SK-N-SH (cell line): ENCODE measurements at regions not wholly inside any gene's neighbourhood (a gene's known extent, or its start where the extent isn't known, plus 50 kb on each side); places are given as distances from the start of the nearest gene placed in this dataset.

Experiments
- CTCF ChIA-PET: fragments of 300-600, 350-600 bp; formaldehyde crosslinking; extraction: SDS; loops from one replicate; lab custom pipeline; 2021; lab: Yijun Ruan, JAX
- POLR2A ChIA-PET: fragments of 350-600 bp; sonication (Branson Sonifier 250); formaldehyde crosslinking; extraction: SDS; loops from one replicate; lab custom pipeline; 2020; ENCODE audit warnings: antibody characterized with exemption, inconsistent platforms; lab: Yijun Ruan, JAX
- DNase-seq: peaks from one replicate; pipeline ENCODE4 v3.0.0; 2012
- H2AFZ ChIP-seq: fragments of 200-600 bp; sonication (generic); 2 replicates; pipeline ENCODE4 v1.8.1; 2016; ENCODE audit warnings: antibody characterized with exemption, mild to moderate bottlenecking, low read depth
- H3F3A ChIP-seq: fragments of 200-600 bp; sonication (generic); replicated peaks from 2 replicates; pipeline ENCODE3; 2016; ENCODE audit warnings: antibody characterized with exemption, mild to moderate bottlenecking; ENCODE audit not compliant: insufficient read depth
- H3K27ac ChIP-seq, 2 experiments: fragments of 200-500 bp in 1 of 2; fragments of 200-600 bp in 1 of 2; sonication (Bioruptor generic) in 1 of 2; sonication (generic), shearing (Covaris generic) in 1 of 2; 2 replicates each; pipeline versions ENCODE4 v1.5.1 to v1.6.1; 2014 to 2016; ENCODE audit warnings: low read depth in 2 of 2, inconsistent platforms in 1 of 2, low read length in 1 of 2, mild to moderate bottlenecking in 1 of 2, mixed read lengths in 1 of 2
- H3K27me3 ChIP-seq: fragments of 200-600 bp; sonication (generic), shearing (Covaris generic); 2 replicates; pipeline ENCODE4 v1.6.1; 2016; ENCODE audit warnings: mixed run types; ENCODE audit not compliant: insufficient read depth
- H3K36me3 ChIP-seq, 2 experiments: fragments of 200-500 bp in 1 of 2; fragments of 200-600 bp in 1 of 2; sonication (Bioruptor generic) in 1 of 2; sonication (generic) in 1 of 2; replicated peaks in 1 of 2; 2 replicates each; pipeline versions ENCODE3 to v1.5.1; 2014 to 2016; ENCODE audit warnings: low read length in 1 of 2, mild to moderate bottlenecking in 1 of 2; ENCODE audit not compliant: insufficient read depth in 2 of 2, control insufficient read depth in 1 of 2
- H3K4me1 ChIP-seq, 2 experiments: fragments of 200-500 bp in 1 of 2; fragments of 200-600 bp in 1 of 2; sonication (Bioruptor generic) in 1 of 2; sonication (generic), shearing (Covaris generic) in 1 of 2; 2 replicates each; pipeline versions ENCODE4 v1.5.1 to v1.6.1; 2014 to 2016; ENCODE audit warnings: low read depth in 1 of 2, low read length in 1 of 2, mixed run types in 1 of 2; ENCODE audit not compliant: insufficient read depth in 2 of 2, control insufficient read depth in 1 of 2
- H3K4me2 ChIP-seq: fragments of 200-600 bp; sonication (generic), shearing (Covaris generic); 2 replicates; pipeline ENCODE4 v1.6.1; 2017; ENCODE audit warnings: mixed run types
- H3K4me3 ChIP-seq, 2 experiments: fragments of 200-500 bp in 1 of 2; fragments of 200-600 bp in 1 of 2; sonication (Bioruptor generic) in 1 of 2; sonication (generic), shearing (Covaris generic) in 1 of 2; 2 replicates each; pipeline versions ENCODE4 v1.5.1 to v1.8.1; 2014 to 2016; ENCODE audit warnings: low read depth in 2 of 2, inconsistent platforms in 1 of 2, low read length in 1 of 2, mild to moderate bottlenecking in 1 of 2, mixed read lengths in 1 of 2, moderate library complexity in 1 of 2
- H3K79me2 ChIP-seq: fragments of 200-600 bp; sonication (generic); 2 replicates; pipeline ENCODE4 v1.8.1; 2017; ENCODE audit warnings: mild to moderate bottlenecking; ENCODE audit not compliant: insufficient read depth
- H3K9ac ChIP-seq: fragments of 200-600 bp; sonication (generic); 2 replicates; pipeline ENCODE4 v1.6.1; 2017; ENCODE audit warnings: mixed run types
- H3K9me2 ChIP-seq: fragments of 200-600 bp; sonication (generic); 2 replicates; pipeline ENCODE4 v1.6.1; 2017; ENCODE audit warnings: mixed run types
- H3K9me3 ChIP-seq: fragments of 200-600 bp; sonication (generic); 2 replicates; pipeline ENCODE4 v1.6.1; 2017; ENCODE audit warnings: mixed run types, mild to moderate bottlenecking, moderate library complexity
- H4K20me1 ChIP-seq: fragments of 200-600 bp; sonication (generic); 2 replicates; pipeline ENCODE4 v1.6.1; 2017; ENCODE audit warnings: mild to moderate bottlenecking, mixed run types; ENCODE audit not compliant: insufficient read depth
- ELF1 ChIP-seq: IDR thresholded peaks from 2 replicates; pipeline ENCODE4 v1.4.0; 2012
- EZH2phosphoT487 ChIP-seq: fragments of 200-600 bp; sonication (generic); IDR thresholded peaks from 2 replicates; pipeline ENCODE4 v1.6.1; 2017; ENCODE audit warnings: low read depth, mixed run types, mild to moderate bottlenecking, antibody characterized with exemption, moderate library complexity, borderline replicate concordance
- FOXJ3 ChIP-seq: sonication (generic); formaldehyde crosslinking; IDR thresholded peaks from 2 replicates; pipeline ENCODE4 v1.5.1; 2020; ENCODE audit warnings: mild to moderate bottlenecking, missing genetic modification reagents
- FOXM1 ChIP-seq: IDR thresholded peaks from 2 replicates; pipeline ENCODE4 v1.4.0; 2012; ENCODE audit warnings: low read depth, mild to moderate bottlenecking
- MEF2A ChIP-seq: IDR thresholded peaks from 2 replicates; pipeline ENCODE4 v1.4.0; 2012; ENCODE audit warnings: low read depth, borderline replicate concordance
- MXI1 ChIP-seq: IDR thresholded peaks from 2 replicates; pipeline ENCODE4 v1.6.1; 2012; ENCODE audit warnings: mild to moderate bottlenecking, low read depth, low read length, improper control_type of control experiment
- POLR2AphosphoS5 ChIP-seq: IDR thresholded peaks from 2 replicates; pipeline ENCODE4 v1.6.1; 2012; ENCODE audit warnings: low read depth, low read length
- RFX5 ChIP-seq: IDR thresholded peaks from 2 replicates; pipeline ENCODE4 v1.6.1; 2012; ENCODE audit warnings: mild to moderate bottlenecking, improper control_type of control experiment, low read length
- SMC3 ChIP-seq: IDR thresholded peaks from 2 replicates; pipeline ENCODE4 v1.6.1; 2012; ENCODE audit warnings: low read depth, low read length, improper control_type of control experiment
- TCF12 ChIP-seq: IDR thresholded peaks from 2 replicates; pipeline ENCODE4 v1.4.0; 2012
- TEAD4 ChIP-seq: IDR thresholded peaks from 2 replicates; pipeline ENCODE4 v1.4.0; 2012; ENCODE audit warnings: mild to moderate bottlenecking, borderline replicate concordance; ENCODE audit not compliant: insufficient read depth
- YY1 ChIP-seq: IDR thresholded peaks from 2 replicates; pipeline ENCODE4 v1.4.0; 2012; ENCODE audit warnings: low read depth, mild to moderate bottlenecking
- WGBS: methylation state at CpG from one replicate; pipeline ENCODE4 v1.1.6; 2017; ENCODE audit warnings: low lambda C conversion rate; 5-methylcytosine and 5-hydroxymethylcytosine counted together
- TF ChIP-seq, protein P1 (sequence below): IDR thresholded peaks from 2 replicates; pipeline ENCODE4 v1.4.0; 2012; ENCODE audit warnings: low read depth
- TF ChIP-seq, protein P2 (sequence below): fragments of 150-350 bp; IDR thresholded peaks from 2 replicates; pipeline ENCODE4 v1.6.1; 2017; ENCODE audit warnings: antibody characterized with exemption, low read length, low read depth, borderline replicate concordance

GRCh38 chr7:18416988-18417387 lies 78.6 kb upstream of the HDAC9 start:
- CTCF ChIA-PET, result interaction anchor here (1.1 kb wide), 1 partner anchor 16 kb away, joined by 3 read pairs; no protein-coding TSS in a partner anchor
- 68% methylated on average over 3 of the region's 3 CpGs for WGBS
- DNase-seq, result no peak

GRCh38 chr7:18419456-18419855 lies 76.1 kb upstream of the HDAC9 start:
- CTCF ChIA-PET, result no interaction called here
- Histone ChIP-seq H3K9me2 (no peaks in the 10 kb centered on the region), H3K9ac (no peak overlapping the region), H3K4me2 (no peak overlapping the region), H3K79me2 (no peaks in the 10 kb centered on the region), H3K27me3 (no peaks in the 10 kb centered on the region), H2AFZ (no peak overlapping the region; the same call in 1 of the 2 replicates), H3K4me3 (no peak overlapping the region), H3K9me3 (no peaks in the 10 kb centered on the region), H3K27ac (no peak overlapping the region), H3K4me1 (peaks cover 6 to 9% of the 10 kb centered on the region in 2 experiments; a peak in 3 of 4 replicates), H4K20me1 (no peaks in the 10 kb centered on the region), H3K36me3 (no peaks in the 10 kb centered on the region), H3F3A (no peaks in the 10 kb centered on the region)
- TF ChIP-seq POLR2AphosphoS5 (no peak), ELF1 (no peak), TCF12 (no peak), RFX5 (no peak), FOXJ3 (CRISPR knock-in tag) (no peak), YY1 (no peak), MEF2A (no peak)
- TF ChIP-seq, protein P1, sequence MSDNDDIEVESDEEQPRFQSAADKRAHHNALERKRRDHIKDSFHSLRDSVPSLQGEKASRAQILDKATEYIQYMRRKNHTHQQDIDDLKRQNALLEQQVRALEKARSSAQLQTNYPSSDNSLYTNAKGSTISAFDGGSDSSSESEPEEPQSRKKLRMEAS, result no peak
- TF ChIP-seq, protein P2, sequence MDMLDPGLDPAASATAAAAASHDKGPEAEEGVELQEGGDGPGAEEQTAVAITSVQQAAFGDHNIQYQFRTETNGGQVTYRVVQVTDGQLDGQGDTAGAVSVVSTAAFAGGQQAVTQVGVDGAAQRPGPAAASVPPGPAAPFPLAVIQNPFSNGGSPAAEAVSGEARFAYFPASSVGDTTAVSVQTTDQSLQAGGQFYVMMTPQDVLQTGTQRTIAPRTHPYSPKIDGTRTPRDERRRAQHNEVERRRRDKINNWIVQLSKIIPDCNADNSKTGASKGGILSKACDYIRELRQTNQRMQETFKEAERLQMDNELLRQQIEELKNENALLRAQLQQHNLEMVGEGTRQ, result no peak
- POLR2A ChIA-PET, result no interaction called here
- 87% methylated on average over 3 of the region's 3 CpGs for WGBS
- DNase-seq, result no peak

More at GRCh38 chr7:18416988-18417387, 78.6 kb upstream of the HDAC9 start:
- Histone ChIP-seq H3K9me2 (no peaks in the 10 kb centered on the region), H3K27ac (no peak overlapping the region), H3K27me3 (no peaks in the 10 kb centered on the region), H3K4me1 (peaks cover 6 to 9% of the 10 kb centered on the region in 2 experiments; a peak in 3 of 4 replicates), H3K9ac (no peak overlapping the region), H3K4me3 (no peak overlapping the region), H2AFZ (no peak overlapping the region), H3K4me2 (no peak overlapping the region), H3K79me2 (no peaks in the 10 kb centered on the region), H4K20me1 (no peaks in the 10 kb centered on the region), H3F3A (no peaks in the 10 kb centered on the region), H3K9me3 (no peaks in the 10 kb centered on the region), H3K36me3 (no peaks in the 10 kb centered on the region)
- no peak for TF ChIP-seq MXI1
- TF ChIP-seq EZH2phosphoT487, result no peak
- no peak for TF ChIP-seq TCF12
- no peak for TF ChIP-seq TEAD4
- no peak for TF ChIP-seq SMC3
- no peak for TF ChIP-seq YY1
- TF ChIP-seq MEF2A, result no peak
- no peak for TF ChIP-seq FOXM1
- POLR2A ChIA-PET, result no interaction called here
